SKM-1 treated with dmso at 0.1 percent for 144 hours (cell line): ENCODE measurements at regions not wholly inside any gene's neighbourhood (a gene's known extent, or its start where the extent isn't known, plus 50 kb on each side); places are given as distances from the start of the nearest gene placed in this dataset.
A peak's percentile ranks its signal among the peaks of the same experiment; 100 is the strongest.

Experiments used
- DNase-seq: peaks from one replicate; lab custom pipeline; 2025; ENCODE audit not compliant: unreplicated experiment; lab: John Stamatoyannopoulos, UW

GRCh38 chr4:81828991-81829390 lies 357.3 kb upstream of the RASGEF1B start:
- no peak for DNase-seq

GRCh38 chr4:81827577-81828202 lies 356.0 kb upstream of the RASGEF1B start:
- DNase-seq, result no peak

- DNase-seq, result no peak
Measured at GRCh38 chr4:81826817-81827424, 355.2 kb upstream of the RASGEF1B start.

GRCh38 chr4:81826335-81826734 lies 354.6 kb upstream of the RASGEF1B start:
- no peak for DNase-seq

GRCh38 chr4:81818385-81818920 lies 346.7 kb upstream of the RASGEF1B start:
- DNase-seq, result no peak

GRCh38 chr4:81816031-81816761 lies 344.5 kb upstream of the RASGEF1B start:
- DNase-seq, result no peak

- DNase-seq, result peak; percentile 41
Measured at GRCh38 chr4:81814987-81815541, 343.4 kb upstream of the RASGEF1B start.

GRCh38 chr4:81811562-81812293 lies 340.0 kb upstream of the RASGEF1B start:
- no peak for DNase-seq

- no peak for DNase-seq
Measured at GRCh38 chr4:81808011-81808672, 336.4 kb upstream of the RASGEF1B start.

GRCh38 chr4:81807386-81807785 lies 335.7 kb upstream of the RASGEF1B start:
- DNase-seq, result no peak

GRCh38 chr4:81806485-81806884 lies 334.8 kb upstream of the RASGEF1B start:
- DNase-seq, result no peak

- no peak for DNase-seq
Measured at GRCh38 chr4:81804849-81805248, 333.1 kb upstream of the RASGEF1B start.

- no peak for DNase-seq
Measured at GRCh38 chr4:81802285-81802846, 330.7 kb upstream of the RASGEF1B start.

GRCh38 chr4:81799371-81799770 lies 327.7 kb upstream of the RASGEF1B start:
- no peak for DNase-seq

GRCh38 chr4:81796790-81797528 lies 325.3 kb upstream of the RASGEF1B start:
- no peak for DNase-seq

GRCh38 chr4:81792521-81792920 lies 320.8 kb upstream of the RASGEF1B start:
- DNase-seq, result no peak

GRCh38 chr4:81790477-81790876 lies 318.8 kb upstream of the RASGEF1B start:
- no peak for DNase-seq

- DNase-seq, result no peak
Measured at GRCh38 chr4:81789741-81790399, 318.2 kb upstream of the RASGEF1B start.

GRCh38 chr4:81789158-81789557 lies 317.5 kb upstream of the RASGEF1B start:
- DNase-seq, result no peak
